Smooth muscle cell (in vitro differentiated cells): ENCODE measurements at regions not wholly inside any gene's neighbourhood (a gene's known extent, or its start where the extent isn't known, plus 50 kb on each side); places are given as distances from the start of the nearest gene placed in this dataset.

Source experiments
- DNase-seq: peaks from one replicate; lab custom pipeline; 2025; ENCODE audit not compliant: unreplicated experiment; lab: John Stamatoyannopoulos, UW
- H2AFZ ChIP-seq: fragments of 200-600 bp; sonication (generic); 2 replicates; pipeline ENCODE4 v1.6.0; 2016; ENCODE audit warnings: antibody characterized with exemption, low read depth, mild to moderate bottlenecking
- H3F3A ChIP-seq: fragments of 200-600 bp; sonication (generic); 2 replicates; pipeline ENCODE4 v1.6.0; 2017; ENCODE audit warnings: antibody characterized with exemption, low read depth
- H3K27ac ChIP-seq: fragments of 200-600 bp; sonication (generic); 2 replicates; pipeline ENCODE4 v1.5.1; 2016; ENCODE audit warnings: low read depth, mild to moderate bottlenecking
- H3K27me3 ChIP-seq: fragments of 200-600 bp; sonication (generic); 2 replicates; pipeline ENCODE4 v1.6.1; 2016; ENCODE audit warnings: low read depth, mild to moderate bottlenecking
- H3K36me3 ChIP-seq: fragments of 200-600 bp; sonication (generic); 2 replicates; pipeline ENCODE4 v1.5.1; 2016; ENCODE audit warnings: low read depth
- H3K4me1 ChIP-seq: fragments of 200-600 bp; sonication (generic); 2 replicates; pipeline ENCODE4 v1.5.1; 2016; ENCODE audit warnings: low read depth
- H3K4me2 ChIP-seq: fragments of 200-600 bp; sonication (generic); 2 replicates; pipeline ENCODE4 v1.6.0; 2016; ENCODE audit warnings: mild to moderate bottlenecking
- H3K4me3 ChIP-seq: fragments of 200-600 bp; sonication (generic); 2 replicates; pipeline ENCODE4 v1.5.1; 2016; ENCODE audit warnings: mild to moderate bottlenecking
- H3K79me2 ChIP-seq: fragments of 200-600 bp; sonication (generic); 2 replicates; pipeline ENCODE4 v1.6.0; 2016; ENCODE audit warnings: low read depth, mild to moderate bottlenecking
- H3K9ac ChIP-seq: fragments of 200-600 bp; sonication (generic); 2 replicates; pipeline ENCODE4 v1.6.0; 2016; ENCODE audit warnings: low read depth
- H3K9me3 ChIP-seq: fragments of 200-600 bp; sonication (generic); replicated peaks from 2 replicates; pipeline ENCODE4 v1.5.1; 2016; ENCODE audit warnings: low read depth
- H4K20me1 ChIP-seq: fragments of 200-600 bp; sonication (generic); 2 replicates; pipeline ENCODE4 v1.6.0; 2016; ENCODE audit warnings: low read depth
- CTCF ChIP-seq: fragments of 200-600 bp; sonication (generic); IDR thresholded peaks from 2 replicates; pipeline ENCODE4 v1.5.1; 2017; ENCODE audit warnings: borderline replicate concordance, mild to moderate bottlenecking, antibody characterized with exemption; ENCODE audit not compliant: insufficient read depth, poor library complexity, severe bottlenecking
- WGBS: methylation state at CpG from one replicate; pipeline ENCODE4 v1.1.7; 2016; ENCODE audit warnings: low lambda C conversion rate; 5-methylcytosine and 5-hydroxymethylcytosine counted together

DNA sequence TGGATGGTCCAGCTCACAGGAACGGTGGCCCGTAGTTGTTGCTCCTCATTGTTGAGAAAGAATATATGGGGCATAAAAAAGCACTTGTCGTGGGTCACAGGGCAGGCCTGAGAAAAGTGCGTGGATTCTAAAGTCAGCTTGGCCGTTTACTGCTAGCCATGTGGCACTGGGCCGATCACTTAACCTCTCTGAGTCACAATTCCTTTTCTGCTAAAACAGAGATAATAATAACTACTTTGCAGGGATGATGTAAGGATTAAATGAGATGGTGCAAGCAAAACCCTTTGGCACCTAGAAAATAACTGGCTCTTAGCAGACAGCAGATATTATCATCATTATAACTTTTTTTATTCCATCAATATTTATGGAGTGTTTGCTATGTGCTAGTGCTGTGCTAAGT is 579.7 kb downstream of the CCDC171 start:
- no peaks in the 10 kb centered on the region for H3K79me2 ChIP-seq
- TF ChIP-seq CTCF: no peak
- peaks cover 4% of the 10 kb centered on the region for H3F3A ChIP-seq
- no peaks in the 10 kb centered on the region for H3K4me1 ChIP-seq
- no peak overlapping the region for H3K4me2 ChIP-seq
- no peak overlapping the region for H3K27ac ChIP-seq
- H3K4me3 ChIP-seq: no peak overlapping the region
- 75% methylated on average over 6 of the region's 6 CpGs for WGBS
- no peaks in the 10 kb centered on the region for H3K36me3 ChIP-seq
- H4K20me1 ChIP-seq: no peaks in the 10 kb centered on the region
- no peak for DNase-seq
- no peaks in the 10 kb centered on the region for H3K9me3 ChIP-seq
- no peak overlapping the region for H3K9ac ChIP-seq
- H3K27me3 ChIP-seq: no peaks in the 10 kb centered on the region
- H2AFZ ChIP-seq: no peak overlapping the region

- H2AFZ ChIP-seq: no peak overlapping the region
- no peak overlapping the region for H3K4me3 ChIP-seq
- H4K20me1 ChIP-seq: no peaks in the 10 kb centered on the region
- no peak overlapping the region for H3K9ac ChIP-seq
- H3K79me2 ChIP-seq: no peaks in the 10 kb centered on the region
- H3K9me3 ChIP-seq: no peaks in the 10 kb centered on the region
- H3K27me3 ChIP-seq: no peaks in the 10 kb centered on the region
- no peak overlapping the region for H3K4me2 ChIP-seq
- no peaks in the 10 kb centered on the region for H3K36me3 ChIP-seq
- H3K27ac ChIP-seq: no peak overlapping the region
- H3K4me1 ChIP-seq: no peaks in the 10 kb centered on the region
- H3F3A ChIP-seq: peaks cover 4% of the 10 kb centered on the region
- no peak for TF ChIP-seq CTCF
- DNase-seq: no peak
Measured at GRCh38 chr9:16133032-16133431, 580.2 kb downstream of the CCDC171 start.

GRCh38 chr9:16133556-16134227 is 580.8 kb downstream of the CCDC171 start:
- no peaks in the 10 kb centered on the region for H3K27me3 ChIP-seq
- no peak overlapping the region for H2AFZ ChIP-seq
- WGBS: 27% methylated on average over 19 of the region's 19 CpGs
- H3K4me1 ChIP-seq: no peaks in the 10 kb centered on the region
- no peak for DNase-seq
- H3K4me3 ChIP-seq: no peak overlapping the region
- H3K79me2 ChIP-seq: no peaks in the 10 kb centered on the region
- H3K27ac ChIP-seq: no peak overlapping the region
- no peaks in the 10 kb centered on the region for H3K36me3 ChIP-seq
- H3K9me3 ChIP-seq: no peaks in the 10 kb centered on the region
- H4K20me1 ChIP-seq: no peaks in the 10 kb centered on the region
- H3K4me2 ChIP-seq: peak overlapping the region; percentile 10
- peaks cover 4% of the 10 kb centered on the region for H3F3A ChIP-seq
- peak; percentile 84 for TF ChIP-seq CTCF
- H3K9ac ChIP-seq: no peak overlapping the region

DNA sequence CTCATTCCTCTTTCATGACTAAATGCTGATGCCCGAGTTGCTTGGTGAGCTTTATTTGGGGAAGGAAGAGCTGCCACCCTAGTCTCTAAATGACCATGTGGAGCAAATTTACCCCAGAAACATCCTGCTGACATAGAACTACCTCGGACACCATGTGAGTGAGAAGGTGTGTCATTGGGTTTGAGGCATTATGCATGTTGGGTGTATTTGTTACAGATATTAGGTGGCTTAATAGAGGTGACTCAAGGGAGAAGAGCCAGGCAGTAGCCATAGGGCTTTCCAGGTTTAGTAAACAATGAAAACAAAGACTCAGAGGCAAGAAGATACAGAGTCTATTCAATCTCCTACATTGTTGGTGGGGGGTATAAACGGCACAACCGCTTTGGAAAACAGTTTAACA is 581.5 kb downstream of the CCDC171 start:
- Histone ChIP-seq H3K79me2 (no peaks in the 10 kb centered on the region), H3K4me2 (no peak overlapping the region), H3K27me3 (no peaks in the 10 kb centered on the region), H3K4me3 (no peak overlapping the region), H3K36me3 (no peaks in the 10 kb centered on the region), H3K27ac (no peak overlapping the region), H4K20me1 (no peaks in the 10 kb centered on the region), H3K9me3 (no peaks in the 10 kb centered on the region), H3K4me1 (no peaks in the 10 kb centered on the region), H3K9ac (no peak overlapping the region), H2AFZ (no peak overlapping the region), H3F3A (peaks cover 4% of the 10 kb centered on the region)
- TF ChIP-seq CTCF: no peak
- no peak for DNase-seq
- 89% methylated on average over 4 of the region's 4 CpGs for WGBS
